Stimulated activated CD8-positive, alpha-beta memory T cell treated with anti-CD3 and anti-CD28 coated beads, Interleukin-2, amount 100 ng/mL, for 48 hours (primary cell): ENCODE measurements at regions not wholly inside any gene's neighbourhood (a gene's known extent, or its start where the extent isn't known, plus 50 kb on each side); places are given as distances from the start of the nearest gene placed in this dataset.

Source experiments
- DNase-seq, 2 donors: peaks; one replicate each; pipeline ENCODE4 v3.0.0-alpha.2; 2020; ENCODE audit warnings: low read depth in 2 of 2

DNA sequence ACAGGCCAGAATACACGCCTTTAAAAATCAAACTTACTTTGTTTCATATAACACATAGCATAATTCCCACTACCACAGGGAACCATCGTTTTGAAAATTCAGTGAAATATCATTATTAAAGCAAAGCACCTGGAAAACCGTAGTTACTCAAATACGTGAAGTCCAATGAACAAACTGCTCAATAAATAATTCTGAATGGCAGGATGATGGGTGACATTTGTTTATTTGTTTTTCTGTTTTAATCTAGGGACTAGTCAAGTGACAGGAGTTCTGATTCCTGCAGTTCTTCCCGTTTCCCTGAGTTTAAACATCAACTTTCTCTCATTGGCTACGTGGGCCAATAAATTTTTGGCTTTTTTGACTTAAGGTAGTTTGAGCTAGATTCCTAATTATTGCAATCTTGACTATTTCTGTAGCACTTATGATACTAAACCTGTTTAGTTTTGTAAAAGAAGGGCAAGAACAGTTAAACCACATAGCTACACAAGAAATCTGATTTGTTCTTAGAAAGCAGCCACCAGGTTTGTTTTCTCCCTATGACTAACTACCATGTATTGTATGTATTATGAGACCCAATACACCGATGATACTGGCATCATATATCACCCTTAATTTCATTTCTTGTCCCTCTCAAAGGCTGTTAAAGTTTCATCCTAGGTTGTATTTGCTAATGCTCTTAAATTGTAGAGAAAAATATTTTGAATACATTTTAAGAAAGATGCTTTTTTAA lies 411.2 kb downstream of the SHQ1 start:
- no peak for DNase-seq

DNA sequence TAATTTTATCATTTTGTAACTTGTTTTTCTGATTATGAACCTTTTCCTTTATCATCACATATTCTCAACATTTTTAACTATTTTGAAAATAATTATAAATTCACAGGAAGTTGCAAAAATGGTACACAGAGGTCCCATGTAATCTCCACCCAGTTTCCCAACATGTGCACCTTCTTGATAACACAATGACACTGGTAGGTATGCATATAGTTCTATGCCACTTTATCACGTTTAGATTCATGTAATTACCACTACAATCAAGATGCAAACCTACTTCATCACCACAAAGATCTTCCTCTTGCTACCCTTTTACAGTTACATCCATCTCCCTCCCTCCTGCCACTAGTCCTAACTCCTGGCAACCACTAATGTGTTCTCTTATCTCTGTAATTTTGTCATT lies 413.9 kb downstream of the SHQ1 start:
- DNase-seq = no peak

DNA sequence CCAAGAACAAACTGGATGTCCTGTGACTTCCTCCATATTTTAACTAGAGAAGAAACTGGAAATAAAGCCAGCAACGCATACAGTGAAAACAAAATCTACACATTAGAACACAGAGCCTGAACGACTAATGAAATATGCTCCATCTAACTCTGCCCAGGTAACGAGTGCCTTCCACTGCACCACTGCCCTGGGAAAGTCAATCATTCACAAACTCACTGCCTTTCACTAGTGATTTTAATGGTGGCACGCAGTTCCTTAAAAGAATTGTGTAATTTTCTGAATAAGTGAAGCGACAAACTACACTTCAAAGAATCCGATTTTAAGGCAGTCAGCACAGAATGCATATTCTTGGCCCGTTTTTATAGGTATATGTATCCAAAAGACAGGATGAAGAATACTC lies 416.0 kb downstream of the SHQ1 start:
- no peak for DNase-seq

DNA sequence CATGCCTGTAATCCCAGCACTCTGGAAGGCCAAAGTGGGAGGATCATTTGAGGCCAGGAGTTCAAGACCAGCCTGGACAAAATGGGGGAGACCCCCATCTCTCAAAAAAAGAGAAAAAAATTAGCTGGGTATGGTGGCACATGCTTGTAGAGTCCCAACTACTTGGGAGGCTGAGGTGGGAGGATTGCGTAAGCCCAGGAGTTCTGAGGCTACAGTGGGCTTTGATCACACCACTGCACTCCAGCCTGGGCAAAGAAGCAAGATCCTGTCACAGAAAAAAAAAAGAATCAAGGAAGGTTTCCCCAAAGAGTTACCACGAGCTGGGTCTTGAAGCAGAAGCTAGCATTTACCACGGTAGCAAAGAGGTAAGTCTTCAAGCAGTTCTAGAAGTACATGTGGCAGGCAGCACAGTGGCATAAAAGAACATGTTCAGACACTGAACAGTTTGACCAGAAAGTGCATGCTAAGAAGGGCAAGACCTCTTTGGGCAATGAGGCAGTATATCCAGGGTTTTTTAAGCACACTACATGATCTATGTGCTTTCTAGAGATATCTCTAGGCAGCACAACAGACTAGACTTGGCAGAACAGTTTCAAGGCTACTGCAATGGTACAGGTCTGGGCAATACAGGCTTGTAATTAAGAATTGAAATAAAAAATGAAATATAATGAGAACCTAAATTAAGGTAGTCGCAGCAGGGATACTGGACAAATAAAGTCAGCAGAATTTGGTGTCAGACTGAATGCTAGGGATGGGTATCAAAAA lies 418.5 kb downstream of the SHQ1 start:
- DNase-seq = no peak

DNA sequence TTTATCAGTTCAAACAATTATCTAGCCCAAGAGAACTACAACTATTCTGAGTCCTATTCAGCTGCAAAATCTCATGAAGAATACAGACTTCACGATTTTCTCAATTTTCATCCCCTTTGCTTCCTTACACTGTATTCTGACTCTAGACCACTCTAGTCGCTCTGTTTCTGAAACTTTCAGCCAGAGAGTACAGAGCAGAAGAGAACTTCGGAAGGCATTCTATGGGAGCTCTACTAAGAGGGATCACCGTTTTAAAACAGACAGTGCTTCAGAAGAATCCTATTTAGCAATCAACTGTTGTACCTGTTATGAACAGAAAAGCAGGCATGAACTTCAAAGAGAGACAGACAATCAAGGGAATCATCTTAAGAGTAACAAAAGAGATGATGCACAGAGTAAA lies 419.4 kb downstream of the SHQ1 start:
- no peak for DNase-seq

DNA sequence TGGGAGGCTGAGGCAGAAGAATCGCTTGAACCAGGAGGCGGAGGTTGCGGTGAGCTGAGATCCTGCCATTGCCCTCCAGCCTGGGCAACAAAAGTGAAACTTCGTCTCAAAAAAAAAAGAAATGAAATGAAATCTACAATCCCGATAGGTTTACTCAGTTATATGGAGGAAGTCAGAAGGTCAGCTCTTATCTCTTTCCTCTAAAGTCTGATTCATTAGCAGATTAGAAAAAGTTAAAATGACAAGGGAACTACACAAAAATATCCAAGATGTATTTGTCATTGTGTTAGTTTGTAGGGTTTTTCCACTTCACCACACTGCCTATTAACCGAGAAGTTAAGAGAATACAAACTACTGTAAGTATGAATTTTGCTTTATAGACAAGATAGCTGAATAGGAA lies 420.6 kb downstream of the SHQ1 start:
- DNase-seq = no peak

DNA sequence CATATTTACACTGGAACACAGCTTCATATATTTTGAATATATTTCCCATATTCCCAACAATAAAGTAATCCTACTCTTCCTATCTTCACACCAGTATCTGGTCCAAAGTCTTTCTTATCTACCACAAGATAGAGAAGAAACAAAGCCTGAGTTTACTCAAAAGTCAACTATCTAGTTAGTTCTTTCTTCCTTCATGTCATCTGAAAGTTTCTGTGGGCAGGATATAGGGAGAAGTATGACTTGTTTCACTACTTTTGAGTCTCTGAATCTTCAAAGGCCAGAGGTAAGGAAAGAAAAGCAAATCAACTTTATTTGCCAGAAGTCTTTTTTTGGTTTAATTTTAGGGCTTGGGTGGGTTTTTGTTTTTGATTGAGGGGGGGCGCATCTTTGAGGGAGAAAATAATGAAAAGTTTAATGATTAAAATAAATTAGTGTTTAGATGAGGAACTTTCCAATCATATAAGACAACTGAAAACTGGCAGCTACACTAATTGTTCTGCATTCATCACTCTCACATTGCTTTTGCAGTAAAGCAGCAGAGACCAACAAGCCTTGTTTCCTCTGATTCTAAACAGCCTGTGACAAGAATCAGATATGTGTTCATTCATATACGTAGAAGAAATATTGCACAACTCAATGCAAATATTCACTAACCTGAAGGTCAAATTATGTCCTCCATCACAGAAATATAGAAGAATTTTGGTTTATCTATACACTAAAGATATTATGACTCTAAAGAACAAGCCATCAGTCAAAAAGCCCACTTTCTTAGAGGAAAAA lies 421.4 kb downstream of the SHQ1 start:
- DNase-seq = no peak

DNA sequence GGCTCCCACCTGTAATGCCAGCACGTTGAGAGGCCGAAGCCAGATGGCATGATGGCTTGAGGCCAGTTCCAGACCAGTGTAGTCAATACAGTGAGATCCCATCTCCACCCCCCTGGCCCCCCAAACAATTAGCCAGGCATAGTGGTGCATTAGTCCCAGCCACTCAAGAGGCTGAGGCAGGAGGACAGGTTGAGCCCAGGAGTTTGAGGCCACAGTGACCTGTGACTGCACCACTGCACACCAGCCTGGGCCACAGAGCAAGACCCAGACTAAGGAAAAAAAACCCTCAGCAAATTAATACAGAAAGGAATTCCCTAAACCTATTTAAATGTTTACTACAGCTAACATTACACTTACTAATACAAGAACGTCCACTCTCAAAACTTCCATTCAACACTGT lies 424.6 kb downstream of the SHQ1 start:
- no peak for DNase-seq

DNA sequence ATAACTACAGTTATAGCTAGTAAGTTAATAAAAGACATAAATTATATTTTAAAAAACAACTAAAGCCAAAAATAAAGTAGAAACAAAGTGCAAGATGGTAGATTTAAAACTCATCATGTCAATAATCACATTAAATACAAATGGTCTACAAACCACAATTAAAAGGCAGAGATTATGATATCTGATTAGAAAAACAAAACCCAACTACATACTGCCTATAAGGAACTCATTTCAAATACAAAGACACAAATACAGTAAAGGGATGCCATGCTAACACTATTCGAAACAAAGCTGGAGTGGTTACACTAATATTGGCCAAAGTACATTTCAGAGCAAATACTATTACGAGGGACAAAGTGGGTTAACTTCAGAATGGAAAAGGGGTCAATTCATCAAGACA lies 426.5 kb downstream of the SHQ1 start:
- DNase-seq = no peak

DNA sequence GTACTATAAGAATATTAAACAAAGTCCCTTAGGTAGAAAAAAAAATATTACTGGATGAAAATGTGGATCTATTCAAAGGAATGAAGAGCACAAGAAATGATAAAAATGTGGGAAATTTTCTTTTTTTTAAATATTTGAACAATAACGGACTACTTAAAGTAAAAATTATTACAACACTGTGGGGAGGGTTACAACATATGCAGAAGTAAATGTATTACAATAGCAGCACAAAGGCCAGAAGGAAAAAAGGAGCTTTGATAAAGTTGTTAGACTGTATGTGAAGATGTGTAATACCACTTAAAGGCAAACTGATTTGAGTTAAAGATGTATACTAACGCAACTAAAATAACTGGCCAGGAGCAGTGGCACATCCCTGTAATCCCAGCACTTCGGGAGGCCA lies 427.1 kb downstream of the SHQ1 start:
- no peak for DNase-seq

DNA sequence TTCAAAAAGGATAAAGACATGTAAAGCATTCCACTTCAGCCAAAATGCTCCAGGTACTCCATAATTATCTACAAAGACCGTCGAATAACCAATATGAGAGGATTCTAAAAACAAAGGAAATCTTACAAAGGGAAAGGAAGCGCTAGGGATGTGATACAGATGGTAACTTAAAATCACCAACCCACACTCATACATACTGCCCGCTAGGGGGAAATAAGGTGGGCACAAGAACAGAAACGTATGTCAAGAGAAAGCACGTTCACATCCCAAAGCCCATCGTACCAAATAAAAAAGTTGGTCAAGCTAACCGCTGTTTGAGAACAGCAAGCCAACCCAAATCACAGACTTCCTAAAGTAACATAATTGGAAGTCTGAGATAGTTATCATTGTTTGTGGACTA lies 429.4 kb downstream of the SHQ1 start:
- DNase-seq = no peak

DNA sequence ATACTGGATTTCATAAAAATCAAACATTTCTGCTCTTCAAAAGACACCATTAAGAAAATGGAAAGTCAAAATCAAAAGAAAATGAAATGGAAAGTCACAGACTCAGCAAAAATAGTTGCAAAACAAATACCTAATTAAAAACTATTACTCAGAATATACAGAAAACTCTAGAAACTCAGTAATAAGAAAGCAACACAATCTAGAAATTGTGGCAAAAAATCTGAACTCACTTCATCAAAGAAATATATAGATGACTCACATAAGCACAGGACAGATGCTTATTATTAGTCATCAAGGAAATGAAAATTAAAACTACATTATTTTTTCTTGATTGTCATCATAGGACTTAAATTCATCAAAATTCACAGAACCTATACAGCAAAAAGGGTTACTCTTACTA lies 430.0 kb downstream of the SHQ1 start:
- DNase-seq = no peak

DNA sequence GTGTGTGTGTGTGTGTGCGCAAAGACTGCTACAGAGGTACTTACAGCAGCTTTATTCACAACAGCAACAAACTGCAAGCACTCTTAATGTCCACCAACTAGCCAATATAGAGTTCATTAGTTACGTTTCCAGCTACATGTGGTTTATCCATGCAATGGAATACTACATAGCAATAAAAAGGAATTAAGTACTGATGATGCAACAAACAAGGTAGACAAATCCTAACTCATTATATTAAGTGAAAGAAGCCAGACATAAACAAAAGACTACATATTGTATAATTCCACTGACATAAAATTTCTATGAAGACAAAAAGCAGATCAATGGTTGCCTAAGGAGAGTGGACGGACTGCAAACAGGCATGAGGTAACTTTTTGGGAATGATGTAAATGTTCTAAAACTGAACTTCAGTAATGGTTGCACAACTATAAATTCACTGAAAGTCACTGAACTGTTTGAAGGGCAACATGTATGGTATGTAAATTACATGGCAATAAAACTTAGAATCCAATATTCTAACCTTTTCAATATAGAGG lies 433.7 kb downstream of the SHQ1 start:
- DNase-seq = no peak

DNA sequence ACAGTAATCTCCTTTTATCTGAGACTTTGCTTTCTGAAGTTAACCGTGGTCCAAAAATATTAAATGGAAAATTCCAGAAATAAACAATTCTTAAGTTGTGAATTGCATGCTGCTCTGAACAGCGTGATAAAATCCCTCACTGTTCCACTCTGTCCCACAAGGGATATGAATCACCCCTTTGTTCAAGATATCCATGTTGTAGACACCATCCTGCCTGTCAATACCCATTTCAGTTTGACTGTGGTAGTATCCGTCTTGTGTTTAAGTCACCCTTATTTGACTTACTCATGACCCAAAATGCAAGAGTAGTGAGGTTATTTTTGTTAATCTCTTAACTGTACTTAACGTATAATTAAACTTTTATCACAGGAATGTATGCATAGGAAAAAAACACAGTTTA lies 435.0 kb downstream of the SHQ1 start:
- DNase-seq = no peak

DNA sequence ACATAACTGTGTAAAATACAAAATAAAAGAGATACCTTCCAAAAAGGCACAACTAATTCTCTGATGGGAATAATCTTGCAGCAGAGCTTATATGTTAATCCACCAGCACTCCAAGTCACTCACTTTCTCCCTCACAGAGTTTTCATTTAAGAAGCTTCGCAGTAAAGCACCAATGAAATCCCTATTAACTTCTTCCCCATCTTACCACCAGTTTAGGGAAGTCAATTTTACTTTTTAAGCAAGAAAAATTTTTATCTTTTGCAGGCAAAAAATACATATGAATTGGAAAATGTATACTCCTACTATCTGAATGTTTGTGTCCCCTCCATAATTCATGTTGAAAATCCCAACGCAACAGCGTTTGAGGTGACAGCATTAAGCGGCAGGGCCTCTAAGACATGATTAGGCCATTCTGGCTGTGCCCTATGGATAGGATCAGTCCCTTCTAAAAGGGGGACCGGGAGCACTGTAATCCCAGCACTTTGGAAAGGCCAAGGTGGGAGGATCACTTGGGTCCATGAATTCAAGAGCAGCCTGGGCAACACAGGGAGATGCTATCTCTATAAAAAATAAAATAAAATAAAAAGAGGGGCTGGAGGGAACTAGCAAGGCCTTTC lies 435.8 kb downstream of the SHQ1 start:
- DNase-seq = no peak

DNA sequence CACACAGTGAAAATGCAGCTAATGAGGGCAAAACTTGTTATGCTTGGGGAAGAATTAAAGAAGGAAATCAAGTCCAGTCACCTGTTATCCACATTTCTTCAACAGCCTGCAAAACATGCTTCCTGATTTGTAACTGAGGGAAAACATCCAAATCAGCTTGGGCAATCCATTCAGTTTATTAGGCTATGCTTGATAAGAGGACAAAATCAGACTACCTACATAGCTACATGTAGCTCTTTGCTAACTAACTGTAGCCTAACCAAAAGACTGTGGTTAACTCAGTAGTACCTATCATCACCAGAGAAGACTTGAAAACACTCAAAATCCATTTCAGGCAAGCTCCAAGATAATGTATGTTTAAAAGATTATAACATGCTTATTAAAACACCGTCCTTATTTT lies 436.4 kb downstream of the SHQ1 start:
- no peak for DNase-seq

DNA sequence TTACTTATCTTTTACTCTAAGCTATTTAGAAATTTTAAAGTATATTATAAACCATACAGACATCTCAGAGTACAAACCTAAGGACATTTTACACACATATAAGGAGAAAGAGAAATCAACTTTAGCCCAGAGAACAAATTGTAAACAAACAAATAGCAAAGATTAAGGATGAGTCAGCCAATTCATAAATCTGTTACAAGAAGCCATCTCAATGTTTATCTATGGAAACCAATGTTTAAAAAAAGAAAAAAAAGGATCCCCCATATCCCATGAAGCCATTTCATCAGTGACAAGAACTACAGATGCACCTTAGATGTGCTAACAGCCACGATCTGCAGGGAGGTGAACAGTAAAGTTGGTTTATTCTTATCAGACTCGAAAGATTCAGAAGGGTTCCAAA lies 437.1 kb downstream of the SHQ1 start:
- no peak for DNase-seq

DNA sequence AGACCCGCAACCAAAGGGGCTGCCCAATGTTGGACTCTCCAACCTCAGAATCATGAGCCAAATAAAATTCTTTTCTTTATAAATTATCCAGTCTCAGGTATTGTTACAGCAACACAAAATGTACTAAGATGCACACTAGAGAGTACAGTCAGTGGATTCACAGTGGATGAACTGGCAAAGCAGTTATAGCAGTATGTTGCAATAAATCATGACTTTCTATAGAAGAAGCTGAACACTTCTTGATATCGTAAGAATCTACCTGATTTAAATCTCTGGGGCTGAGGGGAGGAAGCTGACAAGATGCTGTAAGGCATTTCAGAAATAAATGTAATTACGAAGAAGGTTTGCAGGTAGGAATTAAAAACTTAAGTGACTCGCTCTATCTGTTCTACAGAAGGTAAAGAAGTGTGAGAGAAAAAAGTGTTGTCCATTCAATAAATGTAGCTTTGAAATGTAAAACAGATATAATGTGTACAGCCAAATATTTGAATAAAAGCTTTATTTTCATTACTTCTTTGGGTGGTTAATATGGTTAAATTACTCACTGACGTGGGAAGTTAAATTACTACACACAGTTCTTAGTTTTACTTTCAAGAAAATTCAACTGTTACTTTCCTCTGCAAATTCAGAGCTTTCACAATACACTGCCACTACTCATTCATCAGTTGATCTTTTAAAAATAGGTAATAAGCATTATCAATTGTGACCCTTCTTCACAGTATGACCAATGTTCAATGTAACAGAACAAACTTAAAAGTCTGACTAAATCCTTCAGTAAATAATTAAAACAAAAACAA lies 439.1 kb downstream of the SHQ1 start:
- no peak for DNase-seq

DNA sequence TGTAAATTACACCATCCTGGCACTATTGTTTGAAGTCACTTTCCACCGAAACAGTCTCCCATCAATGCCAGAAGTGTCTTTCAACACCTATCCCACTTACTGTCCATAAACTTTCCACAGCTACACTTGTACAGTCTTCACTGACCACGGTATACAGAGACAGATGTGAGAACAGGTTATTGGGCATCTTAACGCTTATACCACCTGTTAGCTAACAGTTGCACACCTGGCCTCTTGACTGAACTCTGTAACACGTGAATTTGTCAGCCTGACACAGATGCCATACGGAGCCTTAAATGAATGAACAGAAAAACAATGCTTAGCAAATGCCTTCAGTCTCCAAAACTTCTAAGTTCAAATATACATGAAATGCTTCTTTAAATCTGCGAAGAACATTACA lies 440.5 kb downstream of the SHQ1 start:
- DNase-seq = no peak

DNA sequence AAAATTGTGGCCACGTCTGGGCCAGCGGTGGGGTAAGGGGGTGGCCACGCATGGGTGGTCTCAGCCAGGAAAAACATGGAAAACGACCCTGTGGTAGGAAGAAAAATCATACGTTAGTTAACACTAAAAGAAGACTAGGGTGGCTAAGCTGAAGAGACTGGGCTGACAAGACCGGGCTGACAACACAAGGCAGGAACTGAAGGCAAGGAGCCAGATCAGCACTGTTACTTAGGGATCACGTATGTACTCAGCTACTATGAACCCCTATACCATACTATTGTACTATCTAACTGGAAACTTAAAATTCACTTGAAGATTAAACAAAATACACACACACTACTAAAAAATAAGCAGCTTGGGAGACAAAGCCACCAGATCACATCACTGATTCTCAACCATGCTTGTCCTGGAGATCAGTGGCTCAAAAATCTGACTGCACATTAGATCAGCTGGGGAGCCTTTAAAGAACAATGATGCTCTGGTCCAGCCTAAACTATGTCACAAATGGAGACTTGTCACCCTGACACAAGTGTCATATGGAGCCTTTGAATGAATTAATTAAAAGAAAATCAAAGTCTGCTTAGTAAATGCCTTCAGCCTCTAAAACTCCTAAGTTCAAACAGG lies 442.2 kb downstream of the SHQ1 start:
- no peak for DNase-seq

DNA sequence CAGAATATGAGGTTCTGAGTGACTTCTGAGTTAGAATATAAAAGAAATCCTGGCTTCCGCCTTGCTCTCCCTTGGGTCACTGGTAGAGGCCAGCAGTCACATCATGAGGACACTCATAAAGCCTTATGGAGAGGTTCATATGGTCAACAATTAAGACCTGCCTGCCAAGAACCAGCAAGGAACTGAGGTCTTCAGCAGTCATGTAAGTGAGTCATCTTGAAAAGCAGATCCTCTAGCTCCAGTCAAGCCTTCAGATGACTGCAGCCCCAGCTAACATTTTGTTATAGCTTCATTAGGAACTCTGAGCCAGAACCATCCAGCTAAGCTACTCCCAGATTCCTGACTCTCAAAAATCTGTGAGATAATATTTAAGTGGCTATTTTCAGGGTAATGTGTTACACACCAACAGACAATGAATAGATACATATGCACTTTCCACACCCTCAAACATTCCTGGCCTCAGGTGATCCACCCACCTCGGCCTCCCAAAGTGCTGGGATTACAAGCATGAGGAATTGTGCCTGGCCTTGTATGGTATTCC lies 447.2 kb downstream of the SHQ1 start:
- DNase-seq = no peak
